Retina (tissue), 1 donor: ENCODE measurements at regions not wholly inside any gene's neighbourhood (a gene's known extent, or its start where the extent isn't known, plus 50 kb on each side); places are given as distances from the start of the nearest gene placed in this dataset.

Experiments
- DNase-seq: peaks from one replicate; pipeline ENCODE4 v3.0.0-alpha.2; 2016

DNA sequence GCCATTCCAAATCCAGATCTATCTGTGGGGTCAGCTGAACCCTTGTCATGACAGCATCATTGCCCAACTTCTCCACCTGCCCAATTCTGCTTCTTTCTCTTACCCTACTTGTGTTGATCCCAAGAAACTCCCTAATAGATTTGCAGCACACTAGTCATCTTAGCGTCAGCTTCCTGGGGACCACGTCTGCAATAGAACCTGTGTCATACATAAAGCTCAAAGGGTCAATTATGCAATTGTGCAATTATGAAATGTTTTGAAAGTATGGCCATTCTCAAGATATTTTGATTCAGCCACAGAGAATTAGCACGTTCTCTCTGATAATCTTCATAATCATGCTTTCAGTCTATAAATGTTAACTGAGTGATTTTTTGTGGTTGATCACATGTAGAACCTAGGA, 87.4 kb upstream of the PAPPA start:
- DNase-seq: no peak

DNA sequence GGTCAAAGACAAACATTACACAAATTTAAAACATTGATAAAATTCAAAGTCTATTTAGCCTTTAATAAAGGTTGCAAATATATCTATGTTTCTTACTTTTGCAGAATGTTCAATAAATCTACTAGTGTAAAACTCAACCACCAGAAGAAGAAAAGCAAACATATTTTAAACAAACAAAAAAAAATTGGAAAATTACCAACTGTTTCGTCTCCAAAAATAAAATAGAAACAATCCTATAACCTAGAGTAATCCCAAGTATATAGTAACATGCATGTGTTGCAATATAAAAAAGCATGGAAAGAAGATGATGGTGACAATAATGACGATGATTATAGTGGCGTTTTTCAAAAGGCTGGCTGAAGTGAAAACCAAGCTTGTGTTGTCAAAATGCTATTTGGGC, 86.0 kb upstream of the PAPPA start:
- DNase-seq: no peak

DNA sequence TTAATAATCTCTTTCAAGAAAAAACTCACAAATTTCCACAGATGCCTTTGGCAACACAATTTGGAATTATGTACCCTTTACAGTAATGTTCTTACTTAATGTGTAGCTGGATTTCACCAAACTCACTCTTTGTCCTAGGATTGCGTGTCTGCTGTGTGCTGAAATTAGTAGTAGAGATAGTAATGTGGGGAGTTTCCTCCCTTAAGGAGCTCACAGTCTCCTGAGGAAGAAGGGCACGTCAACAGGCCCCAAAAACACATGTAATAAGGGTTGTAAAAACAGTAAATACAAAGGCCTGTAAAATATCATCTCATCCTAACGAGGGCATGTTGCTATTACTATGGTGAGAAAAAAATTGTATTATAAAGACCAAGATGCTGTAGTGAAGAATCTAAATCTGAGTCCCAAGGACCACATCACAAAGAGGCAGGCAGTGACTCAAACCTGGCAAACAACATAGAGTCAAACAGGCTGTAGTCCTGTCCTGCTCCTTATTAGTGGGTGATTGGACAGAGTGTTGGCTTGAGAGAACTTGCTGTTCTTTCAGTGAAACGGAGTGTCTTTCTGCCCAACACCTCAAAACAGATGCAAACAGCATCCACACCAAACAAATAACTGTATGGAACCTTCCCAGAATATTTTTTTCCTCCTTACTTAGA, 83.2 kb upstream of the PAPPA start:
- no peak for DNase-seq

DNA sequence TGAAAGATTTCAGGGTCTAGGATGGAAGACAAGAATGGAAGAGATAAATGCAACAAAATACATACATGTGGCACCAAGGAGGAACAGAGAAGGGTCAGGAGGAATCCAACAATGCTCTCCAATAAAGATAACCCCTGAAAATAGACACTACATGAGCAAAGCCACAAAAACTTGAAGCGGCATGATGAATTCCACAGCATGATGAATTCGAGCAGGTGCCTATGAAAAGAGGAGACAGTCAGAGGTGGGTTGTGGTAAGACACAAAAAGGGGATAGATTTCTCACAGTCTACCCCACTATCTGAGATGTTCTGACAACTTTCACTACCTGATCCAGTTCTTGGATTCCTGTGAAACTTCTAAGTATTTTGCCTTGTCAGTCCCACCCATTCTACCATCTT, 81.5 kb upstream of the PAPPA start:
- DNase-seq: no peak

DNA sequence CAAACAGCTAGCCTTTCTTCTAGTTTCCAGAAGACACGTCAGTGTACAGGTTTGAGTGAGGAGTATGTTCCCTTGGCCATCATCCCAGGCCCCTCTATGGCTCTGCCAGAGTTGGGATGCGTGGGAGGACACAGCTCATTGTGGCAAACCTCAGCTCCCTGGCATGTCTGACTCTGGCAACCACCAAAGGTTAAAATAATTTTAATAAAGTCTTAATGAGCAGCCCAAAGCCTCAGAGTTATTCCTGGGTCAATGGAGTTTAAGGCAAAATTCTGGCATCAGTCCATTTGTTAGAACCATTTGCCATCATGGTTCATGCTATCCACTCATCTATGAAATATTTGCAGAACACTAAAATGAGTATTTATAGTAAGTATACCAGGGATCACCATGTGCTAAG, 79.8 kb upstream of the PAPPA start:
- no peak for DNase-seq

DNA sequence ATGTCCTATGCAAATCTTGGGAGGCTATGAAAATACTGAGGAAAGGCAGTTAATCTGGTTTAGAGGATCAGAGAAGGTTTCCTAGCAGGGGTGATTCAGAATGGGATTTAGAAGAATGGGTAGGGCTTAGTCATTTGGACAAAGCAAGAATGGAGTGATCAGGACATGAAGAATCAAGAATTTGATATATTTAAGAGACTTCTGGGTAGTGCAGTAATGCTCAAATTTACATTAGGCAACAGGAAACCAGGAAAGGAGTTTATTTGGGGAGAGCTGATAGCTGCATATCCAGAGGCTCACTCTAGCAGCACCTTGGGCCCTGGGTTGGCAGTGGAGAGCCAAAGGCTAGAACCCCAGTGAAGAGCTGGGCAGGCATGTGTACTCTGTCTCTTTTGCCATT, 78.9 kb upstream of the PAPPA start:
- DNase-seq: no peak

DNA sequence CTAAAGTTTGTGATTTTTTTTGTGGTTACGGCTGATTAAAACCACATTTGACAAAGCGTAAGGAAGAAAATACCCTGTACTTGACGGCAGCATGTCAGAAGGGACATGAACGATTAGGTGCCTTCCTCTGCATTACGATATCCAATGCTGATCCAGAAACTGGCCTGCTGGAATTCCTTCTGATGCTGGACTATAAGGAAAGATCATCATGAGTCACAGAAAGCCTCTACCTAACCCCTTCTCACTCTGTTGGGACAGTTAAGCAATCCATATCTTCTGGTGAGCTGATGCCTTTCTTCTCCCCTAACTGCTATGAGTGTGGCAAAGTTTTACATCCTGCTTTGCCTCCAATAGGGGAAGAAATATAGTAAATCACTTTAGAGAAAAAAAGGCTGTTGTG, 78.4 kb upstream of the PAPPA start:
- DNase-seq: no peak

DNA sequence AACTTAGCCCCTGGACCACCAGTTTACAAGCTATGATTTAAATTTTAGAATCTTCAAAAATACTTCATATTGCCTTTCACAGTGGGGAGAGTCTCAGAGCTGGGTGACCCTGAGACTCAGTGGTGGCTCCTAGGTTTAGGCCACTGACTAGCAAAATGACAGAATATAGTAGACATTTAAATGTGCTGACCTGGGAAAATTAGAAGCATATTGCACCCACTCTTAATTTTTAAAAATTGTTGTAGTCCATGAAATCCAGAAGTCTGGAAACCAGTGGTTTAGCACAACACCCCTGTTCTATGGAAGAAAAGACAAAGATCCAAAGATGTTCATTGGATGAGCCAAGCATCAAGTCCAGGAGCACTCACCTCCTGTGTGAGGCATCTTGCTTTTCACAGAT, 75.0 kb upstream of the PAPPA start:
- no peak for DNase-seq

DNA sequence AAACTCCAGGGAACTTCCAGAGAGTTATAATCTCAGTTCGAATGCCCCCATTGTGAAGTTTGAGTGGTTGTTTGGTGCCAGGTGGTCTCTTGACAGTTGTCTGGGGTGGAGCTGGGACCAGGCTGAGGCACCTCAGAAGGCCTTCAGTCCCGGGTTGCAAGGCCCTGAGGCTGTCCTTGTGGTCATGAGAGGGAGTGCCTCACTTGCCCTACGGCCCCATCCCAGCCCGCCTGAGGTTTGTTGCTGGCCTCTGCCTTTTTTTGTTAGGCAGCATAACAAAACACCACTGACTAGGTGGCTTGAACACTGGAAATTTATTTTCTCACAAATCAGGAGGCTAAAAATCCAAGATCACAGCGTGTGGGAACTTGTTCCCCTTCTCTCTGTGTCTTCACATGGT, 73.0 kb upstream of the PAPPA start:
- no peak for DNase-seq

DNA sequence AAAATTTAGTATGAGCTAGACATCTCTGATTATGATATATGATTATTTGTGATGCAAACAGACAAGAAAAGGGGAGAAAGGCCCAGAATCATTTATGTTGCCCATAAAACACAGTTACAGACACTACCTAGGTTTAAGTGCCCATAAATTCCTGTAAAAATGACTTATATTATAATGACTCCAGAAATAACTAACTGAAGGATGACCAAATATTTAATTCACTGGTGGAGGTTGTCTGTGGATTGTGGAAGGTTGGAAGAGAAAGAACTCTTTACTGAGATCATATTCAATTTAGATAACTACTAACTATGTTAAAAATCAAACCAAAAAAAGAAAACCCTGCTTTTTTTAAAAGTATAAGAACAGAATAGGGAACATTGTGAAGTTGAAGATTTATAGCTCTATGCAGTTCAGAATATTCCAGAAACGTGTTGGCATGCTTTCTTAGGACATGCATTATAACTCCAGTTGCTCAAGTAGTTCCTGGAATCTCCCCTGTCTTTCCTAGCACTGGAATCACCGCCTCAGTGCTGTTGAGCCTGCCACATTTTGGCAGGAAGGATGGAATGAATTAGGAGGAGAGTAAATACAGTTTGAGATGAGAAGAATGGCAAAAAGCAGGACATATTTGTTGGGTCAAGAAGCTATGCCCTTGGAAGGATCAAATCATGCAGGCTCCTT, 72.0 kb upstream of the PAPPA start:
- DNase-seq: no peak

DNA sequence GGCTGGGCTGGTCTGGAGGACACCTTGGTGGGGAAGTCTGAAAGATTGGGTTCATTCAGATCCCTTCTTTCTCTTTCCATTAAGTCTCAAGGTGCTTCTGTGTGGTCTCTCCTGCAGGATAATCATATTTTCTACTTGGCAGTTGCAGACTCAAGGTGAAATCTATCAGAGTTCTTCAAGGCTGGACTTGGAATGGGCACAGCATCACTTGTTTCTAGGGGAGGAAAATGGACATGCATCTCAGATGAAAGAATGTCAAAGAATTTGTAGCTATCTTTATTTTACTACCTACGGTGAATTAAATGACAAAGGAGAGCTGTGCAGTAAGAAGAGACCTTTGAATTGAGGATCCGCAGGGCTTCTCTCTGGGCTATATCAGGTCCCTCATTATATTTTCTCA, 69.8 kb upstream of the PAPPA start:
- no peak for DNase-seq

DNA sequence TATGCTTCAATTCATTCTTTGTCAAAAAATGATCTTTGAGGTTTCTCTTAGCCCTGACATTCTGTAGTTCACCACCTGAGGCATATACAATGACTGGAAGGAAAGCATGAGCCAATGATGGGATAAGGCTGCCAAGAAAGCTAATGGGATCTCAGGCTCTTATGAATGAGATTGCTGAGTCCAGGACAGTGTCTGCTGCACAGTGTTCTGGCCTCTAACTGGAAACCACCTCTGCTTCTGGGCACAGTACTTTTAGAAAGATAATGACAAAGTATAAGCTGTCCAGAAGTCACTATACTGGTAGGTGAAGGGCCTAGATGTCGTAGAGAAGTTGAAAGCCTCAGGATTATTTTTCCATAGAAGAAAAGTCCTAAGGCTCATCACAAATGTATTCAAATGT, 69.1 kb upstream of the PAPPA start:
- no peak for DNase-seq

DNA sequence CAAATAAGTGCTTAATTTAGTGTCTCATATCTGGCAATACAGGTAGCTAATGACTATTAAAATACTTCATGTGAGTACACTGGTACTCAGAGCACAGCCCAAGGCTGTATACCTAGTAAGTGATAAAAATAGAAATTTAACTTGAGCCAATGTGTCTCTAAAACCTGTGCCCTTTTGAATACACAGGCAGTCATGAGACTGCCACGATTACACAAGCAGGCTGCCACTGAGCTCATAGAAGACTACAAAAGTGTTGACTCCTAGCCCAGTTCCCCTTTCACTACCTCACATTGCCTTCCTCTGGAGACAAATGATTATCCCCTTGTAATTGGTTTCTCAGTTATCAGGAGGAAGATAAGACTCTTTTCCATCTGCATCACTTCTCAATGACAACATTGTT, 66.3 kb upstream of the PAPPA start:
- DNase-seq: no peak

DNA sequence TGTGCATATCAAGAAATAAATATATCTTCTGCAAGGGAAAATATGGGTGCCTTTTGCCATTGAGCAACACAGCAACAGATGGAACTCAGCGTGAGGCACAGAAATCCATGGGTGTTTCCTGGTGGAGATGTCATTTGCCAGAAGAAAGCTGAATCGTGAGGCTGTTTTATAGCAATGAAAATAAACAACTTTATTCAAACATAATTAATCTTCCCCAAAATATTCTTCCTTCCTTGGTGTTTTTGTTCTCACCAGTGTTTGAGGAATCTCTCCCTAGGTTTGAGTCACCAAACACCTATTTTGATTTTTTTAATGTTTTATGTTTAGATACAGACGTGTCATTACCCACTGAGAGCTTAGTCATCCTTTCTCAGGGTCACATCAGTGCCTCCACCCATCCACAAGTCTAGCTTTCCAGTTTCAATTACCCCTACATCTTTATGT, 65.8 kb upstream of the PAPPA start:
- no peak for DNase-seq

DNA sequence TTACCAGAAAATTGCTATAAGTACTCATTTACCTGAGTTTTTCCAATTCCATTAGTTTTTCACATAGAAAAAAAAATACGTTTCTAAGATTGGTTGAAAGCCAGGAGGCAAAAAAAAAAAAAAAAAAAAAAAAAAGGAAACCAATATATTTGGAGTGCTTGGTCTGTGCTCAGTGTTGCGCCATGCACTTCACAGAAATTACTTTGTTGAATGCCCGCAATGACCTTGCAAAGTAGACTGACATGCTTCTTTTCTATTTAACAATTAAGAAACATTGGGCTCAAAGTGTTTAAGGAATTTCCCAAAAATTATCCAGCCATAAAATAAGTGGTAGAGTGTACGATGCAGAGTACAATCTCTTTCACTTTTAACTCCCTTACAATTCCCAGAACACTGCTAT, 65.2 kb upstream of the PAPPA start:
- no peak for DNase-seq

DNA sequence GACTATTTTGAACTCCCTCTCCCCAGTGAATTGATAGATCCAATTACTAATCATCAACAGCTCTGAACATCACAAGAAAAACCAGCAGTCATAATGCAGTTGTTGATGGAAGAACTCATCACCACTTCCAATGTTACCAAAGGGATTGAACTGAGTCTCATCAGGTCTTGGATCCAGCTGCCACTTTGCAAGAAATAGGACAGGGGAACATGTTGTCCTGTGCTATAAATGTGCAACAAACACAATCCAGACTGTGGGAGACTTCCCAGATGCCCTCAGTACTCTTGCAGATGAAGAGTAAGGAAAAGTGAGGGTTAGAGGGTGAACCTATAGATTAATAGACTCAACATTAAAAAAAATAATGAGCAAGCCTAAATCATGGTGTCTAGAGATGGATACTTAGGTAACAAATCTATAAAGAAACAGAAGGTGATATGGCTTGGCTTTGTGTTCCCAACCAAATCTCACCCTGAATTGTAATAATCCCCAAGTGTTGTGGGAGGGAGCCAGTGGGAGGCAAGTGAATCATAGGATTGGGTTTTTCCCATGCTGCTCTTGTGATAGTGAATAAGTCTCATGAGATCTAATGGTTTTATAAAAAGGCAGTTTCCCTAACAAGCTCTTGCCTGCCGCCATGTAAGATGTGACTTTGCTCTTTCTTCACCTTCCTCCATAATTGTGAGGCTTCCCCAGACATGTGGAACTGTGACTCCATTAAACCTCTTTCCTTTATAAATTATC, 63.4 kb upstream of the PAPPA start:
- DNase-seq: no peak

DNA sequence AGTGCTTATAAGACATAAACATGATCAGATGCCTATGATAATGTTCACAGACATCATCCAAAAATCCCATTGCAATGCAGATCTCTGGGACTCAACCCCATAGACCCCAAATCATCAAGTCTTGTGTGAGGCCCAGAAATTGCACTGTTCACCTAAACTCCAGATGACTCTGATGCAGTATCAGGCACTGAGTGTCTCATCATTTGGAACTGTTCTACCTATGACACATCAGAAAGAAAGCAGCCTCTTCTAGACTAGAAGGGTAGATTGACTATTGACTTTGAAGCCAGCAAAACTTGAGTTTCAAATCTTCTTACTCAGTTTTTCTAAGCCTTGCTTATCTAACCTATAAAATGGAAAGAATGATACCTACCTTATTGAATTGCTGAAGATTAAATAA, 58.7 kb upstream of the PAPPA start:
- no peak for DNase-seq

DNA sequence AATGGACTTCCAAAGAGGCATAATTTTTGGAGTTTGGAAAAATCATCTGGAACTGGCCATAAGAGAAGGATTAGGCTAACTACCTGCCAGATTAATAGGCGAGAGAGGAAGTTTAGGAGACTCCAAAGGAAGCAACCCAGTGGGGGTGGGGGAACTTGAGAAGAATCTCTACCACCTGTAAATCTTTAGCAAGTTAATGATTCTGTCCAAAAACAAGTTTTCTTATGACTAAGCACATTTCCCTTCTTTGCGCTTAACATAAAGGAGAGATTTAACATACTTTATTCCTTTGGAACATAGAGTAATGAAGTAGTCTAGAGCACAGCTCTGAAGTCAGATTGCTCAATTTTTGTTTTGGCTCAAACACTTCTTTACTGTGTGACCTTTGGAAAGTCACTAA, 58.2 kb upstream of the PAPPA start:
- DNase-seq: no peak

DNA sequence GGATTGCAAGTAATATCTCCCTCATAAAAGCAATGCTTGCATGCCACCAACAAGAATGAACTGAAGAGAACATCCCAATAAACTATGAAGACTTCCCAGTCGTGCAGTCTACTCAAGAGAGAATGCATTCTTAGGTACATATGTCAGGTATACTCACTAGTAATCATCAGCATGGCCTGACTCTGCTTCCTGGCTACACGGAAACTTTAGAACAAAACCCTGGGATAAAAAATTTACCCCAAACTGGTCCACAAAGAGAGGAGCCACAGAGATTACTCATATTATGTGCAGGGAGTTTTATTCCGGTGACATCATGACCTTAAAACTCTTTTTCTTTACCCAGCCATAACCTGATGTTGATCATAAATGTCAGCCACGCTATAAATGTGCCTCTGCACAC, 57.5 kb upstream of the PAPPA start:
- no peak for DNase-seq

DNA sequence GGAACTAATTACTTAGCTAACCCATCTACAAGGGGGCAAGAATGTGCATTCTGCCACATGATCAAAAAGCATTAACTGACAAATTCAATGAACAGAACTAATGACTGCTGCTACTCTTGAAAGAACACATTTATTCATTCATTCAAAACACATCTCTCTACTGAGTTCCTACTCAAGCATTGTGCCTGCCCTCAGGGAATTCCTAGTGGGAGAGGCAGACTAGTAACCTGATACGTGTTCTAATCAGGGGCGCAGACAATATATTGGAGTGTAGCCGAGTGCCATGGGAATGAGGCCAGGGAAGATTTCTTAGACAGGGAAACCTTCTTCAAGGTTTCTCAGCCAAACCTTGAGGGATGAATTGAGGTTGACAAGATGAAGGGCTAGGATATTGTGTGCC, 56.7 kb upstream of the PAPPA start:
- peak; percentile 10 for DNase-seq

DNA sequence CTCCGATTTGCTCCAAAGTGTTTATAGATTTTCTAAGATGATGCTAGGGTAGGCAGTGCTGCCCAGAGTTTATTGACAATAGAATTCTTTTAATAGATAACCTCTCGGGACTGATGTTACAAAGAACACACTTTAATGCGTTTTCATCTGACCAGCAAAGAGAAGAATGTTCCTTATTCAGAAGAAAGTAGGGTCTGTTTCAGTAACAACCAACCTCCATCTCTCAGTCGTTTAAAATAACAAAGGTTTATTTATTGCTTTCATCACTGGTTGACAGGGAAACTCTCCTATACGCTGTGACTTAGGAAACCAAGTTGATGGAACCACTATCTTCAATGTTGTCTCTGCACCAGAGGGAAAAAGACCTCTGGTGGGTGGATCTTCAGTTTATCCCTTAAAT, 55.1 kb upstream of the PAPPA start:
- DNase-seq: no peak

DNA sequence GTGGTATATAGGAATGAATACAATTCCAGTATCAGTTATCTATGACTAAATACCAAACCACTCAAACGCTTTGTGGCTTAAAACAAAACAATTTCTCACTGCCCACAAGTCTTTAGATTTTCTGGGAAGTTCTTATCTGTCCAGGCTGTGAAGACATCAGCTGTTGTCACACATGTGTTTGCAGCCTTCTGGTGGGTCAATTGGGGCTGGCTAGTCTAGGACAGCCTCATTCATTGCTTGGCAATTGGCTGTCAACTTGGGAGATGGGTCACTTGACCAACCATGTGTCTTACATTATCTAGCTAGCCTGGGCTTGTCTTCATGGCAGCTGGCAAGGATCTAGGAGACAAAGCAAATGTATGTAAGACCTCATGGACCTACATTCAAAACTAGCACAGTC, 53.8 kb upstream of the PAPPA start:
- DNase-seq: no peak

DNA sequence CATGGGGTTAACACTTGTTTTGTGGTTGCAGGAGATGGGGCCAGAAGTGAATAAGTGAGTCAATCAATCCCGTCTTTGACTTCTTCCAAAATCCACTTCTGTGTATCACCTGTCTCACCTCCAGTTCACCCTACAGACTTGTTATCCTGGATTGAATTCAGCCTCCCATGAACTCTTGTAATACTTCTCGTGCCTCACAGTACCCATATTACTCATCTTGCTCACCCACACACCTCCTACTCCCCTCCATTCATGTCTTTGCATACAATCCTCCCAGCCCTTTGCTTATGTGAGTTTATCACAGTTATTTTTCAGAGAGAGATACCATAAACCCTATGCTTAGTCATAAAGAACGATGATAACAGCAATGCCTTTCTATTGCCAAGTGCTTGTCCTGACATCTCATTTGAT, 52.9 kb upstream of the PAPPA start:
- no peak for DNase-seq

DNA sequence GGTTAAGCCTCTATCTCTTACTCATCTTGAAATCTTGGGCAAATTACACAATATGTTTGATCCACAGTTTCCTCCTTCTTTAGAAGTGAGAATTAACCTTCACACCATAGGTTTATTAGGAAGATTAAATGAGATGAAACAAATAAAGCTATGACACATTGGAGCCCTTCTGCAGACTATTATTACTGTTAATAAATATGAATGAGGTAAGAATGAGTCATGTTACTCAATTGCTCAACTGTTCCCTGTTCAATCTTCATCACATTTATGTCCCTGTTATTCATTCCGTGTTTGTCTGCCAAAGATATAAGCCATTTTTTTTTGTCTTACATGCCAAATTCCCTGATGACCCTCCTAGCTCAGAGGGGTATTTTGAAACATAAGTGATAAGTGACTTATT, 52.1 kb upstream of the PAPPA start:
- no peak for DNase-seq

DNA sequence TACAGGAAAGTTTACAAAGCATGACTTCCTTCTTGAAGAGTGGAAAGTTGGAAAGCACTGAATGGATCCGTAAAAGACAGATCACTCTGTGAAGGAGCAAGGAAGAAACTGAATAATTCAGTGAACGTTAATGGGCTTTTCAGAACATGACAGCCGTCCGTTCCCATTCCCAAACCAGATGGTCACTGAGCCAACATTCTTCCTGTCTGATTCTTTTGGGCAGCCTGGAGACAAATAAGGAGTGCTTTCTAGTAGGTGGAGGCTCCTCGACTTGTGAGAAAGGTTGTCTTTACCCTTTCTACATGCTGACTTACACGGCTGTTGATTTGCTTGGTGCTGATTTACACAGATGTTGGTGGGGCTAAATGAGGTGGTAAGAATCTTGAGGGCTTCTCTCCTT, 51.0 kb upstream of the PAPPA start:
- DNase-seq: no peak
